HG03025 (cell line): ENCODE measurements at regions not wholly inside any gene's neighbourhood (a gene's known extent, or its start where the extent isn't known, plus 50 kb on each side); places are given as distances from the start of the nearest gene placed in this dataset.
"Not testable (repeated sequence)": the region's sequence is repeated elsewhere in the genome, so short reads cannot be mapped to it uniquely, and the experiment has no call there.

Experiments used
- ATAC-seq: cut with Tn5 transposase; IDR thresholded peaks from one replicate; pipeline ENCODE4 v1.9.1; 2021; ENCODE audit warnings: mild to moderate bottlenecking, moderate library complexity; ENCODE audit not compliant: unreplicated experiment, low FRiP score

GRCh38 chr2:91497129-91498064, 2805.9 kb downstream of the RPIA start:
- not testable (repeated sequence) for ATAC-seq

- ATAC-seq = not testable (repeated sequence)
Observed at GRCh38 chr2:91498065-91498449, 2806.6 kb downstream of the RPIA start.

GRCh38 chr2:91498513-91499250, 2807.2 kb downstream of the RPIA start:
- not testable (repeated sequence) for ATAC-seq

- not testable (repeated sequence) for ATAC-seq
Observed at GRCh38 chr2:91499431-91500050, 2808.1 kb downstream of the RPIA start.

GRCh38 chr2:91500246-91500977, 2808.9 kb downstream of the RPIA start:
- ATAC-seq = not testable (repeated sequence)

- ATAC-seq = not testable (repeated sequence)
Observed at GRCh38 chr2:91500978-91501310, 2809.5 kb downstream of the RPIA start.

GRCh38 chr2:91501481-91502080, 2810.1 kb downstream of the RPIA start:
- not testable (repeated sequence) for ATAC-seq

- ATAC-seq = not testable (repeated sequence)
Observed at GRCh38 chr2:91503572-91503958, 2812.1 kb downstream of the RPIA start.

GRCh38 chr2:91503959-91504741, 2812.7 kb downstream of the RPIA start:
- not testable (repeated sequence) for ATAC-seq

GRCh38 chr2:91508816-91509215, 2817.3 kb downstream of the RPIA start:
- not testable (repeated sequence) for ATAC-seq

GRCh38 chr2:91509276-91509675, 2817.8 kb downstream of the RPIA start:
- not testable (repeated sequence) for ATAC-seq

GRCh38 chr2:91511166-91511565, 2819.7 kb downstream of the RPIA start:
- ATAC-seq = not testable (repeated sequence)

GRCh38 chr2:91515966-91516365, 2824.5 kb downstream of the RPIA start:
- not testable (repeated sequence) for ATAC-seq

- not testable (repeated sequence) for ATAC-seq
Observed at GRCh38 chr2:91516669-91517068, 2825.2 kb downstream of the RPIA start.

GRCh38 chr2:91517846-91518245, 2826.4 kb downstream of the RPIA start:
- ATAC-seq = not testable (repeated sequence)

GRCh38 chr2:91518361-91518981, 2827.0 kb downstream of the RPIA start:
- ATAC-seq = not testable (repeated sequence)

GRCh38 chr2:91519359-91519758, 2827.9 kb downstream of the RPIA start:
- ATAC-seq = not testable (repeated sequence)

GRCh38 chr2:91519914-91520313, 2828.4 kb downstream of the RPIA start:
- ATAC-seq = not testable (repeated sequence)

- ATAC-seq = not testable (repeated sequence)
Observed at GRCh38 chr2:91520523-91520922, 2829.1 kb downstream of the RPIA start.
